ENCODE measurements at regions not wholly inside any gene's neighbourhood (a gene's known extent, or its start where the extent isn't known, plus 50 kb on each side); places are given as distances from the start of the nearest gene placed in this dataset.

DNA sequence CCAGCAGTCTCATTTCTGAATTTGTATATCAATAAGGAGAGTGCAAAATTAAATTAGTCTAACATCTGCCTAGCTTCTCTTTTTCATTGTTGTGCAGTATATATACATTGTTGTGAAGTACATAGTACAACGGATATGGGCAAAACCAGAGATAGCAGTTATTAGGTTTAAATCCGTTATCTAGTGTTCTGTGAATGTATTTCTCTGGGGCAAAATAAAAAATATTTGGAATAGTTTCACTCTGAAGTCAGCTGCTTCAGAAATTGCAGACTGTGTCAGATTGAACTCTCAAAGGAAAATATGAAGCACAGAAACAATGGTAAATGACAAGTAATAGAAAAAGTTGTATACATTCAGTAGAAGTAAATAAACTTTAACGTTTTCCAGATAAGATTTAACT, 836.5 kb upstream of the CXADR start:
- Histone ChIP-seq H3K9me3 (peaks cover 0 to under 1% (median 0%) of the 10 kb centered on the region in 11 donors), H3K36me3 (no peaks in the 10 kb centered on the region), H3K27me3 (no peaks in the 10 kb centered on the region), H3K27ac (no peak overlapping the region), H3K4me3 (no peak overlapping the region), H3K4me1 (peaks cover 0 to 6% (median 0%) of the 10 kb centered on the region in 9 donors)
- 45 to 65% methylated on average over 3 of the region's 3 CpGs for WGBS, 2 donors
- ATAC-seq = no peak
- no peak for DNase-seq
- TF ChIP-seq, protein P1, sequence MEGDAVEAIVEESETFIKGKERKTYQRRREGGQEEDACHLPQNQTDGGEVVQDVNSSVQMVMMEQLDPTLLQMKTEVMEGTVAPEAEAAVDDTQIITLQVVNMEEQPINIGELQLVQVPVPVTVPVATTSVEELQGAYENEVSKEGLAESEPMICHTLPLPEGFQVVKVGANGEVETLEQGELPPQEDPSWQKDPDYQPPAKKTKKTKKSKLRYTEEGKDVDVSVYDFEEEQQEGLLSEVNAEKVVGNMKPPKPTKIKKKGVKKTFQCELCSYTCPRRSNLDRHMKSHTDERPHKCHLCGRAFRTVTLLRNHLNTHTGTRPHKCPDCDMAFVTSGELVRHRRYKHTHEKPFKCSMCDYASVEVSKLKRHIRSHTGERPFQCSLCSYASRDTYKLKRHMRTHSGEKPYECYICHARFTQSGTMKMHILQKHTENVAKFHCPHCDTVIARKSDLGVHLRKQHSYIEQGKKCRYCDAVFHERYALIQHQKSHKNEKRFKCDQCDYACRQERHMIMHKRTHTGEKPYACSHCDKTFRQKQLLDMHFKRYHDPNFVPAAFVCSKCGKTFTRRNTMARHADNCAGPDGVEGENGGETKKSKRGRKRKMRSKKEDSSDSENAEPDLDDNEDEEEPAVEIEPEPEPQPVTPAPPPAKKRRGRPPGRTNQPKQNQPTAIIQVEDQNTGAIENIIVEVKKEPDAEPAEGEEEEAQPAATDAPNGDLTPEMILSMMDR (IDR thresholded peaks at IDR 0.05) = no peak
- intact Hi-C loops (cut with DNase I) = no loop called here

DNA sequence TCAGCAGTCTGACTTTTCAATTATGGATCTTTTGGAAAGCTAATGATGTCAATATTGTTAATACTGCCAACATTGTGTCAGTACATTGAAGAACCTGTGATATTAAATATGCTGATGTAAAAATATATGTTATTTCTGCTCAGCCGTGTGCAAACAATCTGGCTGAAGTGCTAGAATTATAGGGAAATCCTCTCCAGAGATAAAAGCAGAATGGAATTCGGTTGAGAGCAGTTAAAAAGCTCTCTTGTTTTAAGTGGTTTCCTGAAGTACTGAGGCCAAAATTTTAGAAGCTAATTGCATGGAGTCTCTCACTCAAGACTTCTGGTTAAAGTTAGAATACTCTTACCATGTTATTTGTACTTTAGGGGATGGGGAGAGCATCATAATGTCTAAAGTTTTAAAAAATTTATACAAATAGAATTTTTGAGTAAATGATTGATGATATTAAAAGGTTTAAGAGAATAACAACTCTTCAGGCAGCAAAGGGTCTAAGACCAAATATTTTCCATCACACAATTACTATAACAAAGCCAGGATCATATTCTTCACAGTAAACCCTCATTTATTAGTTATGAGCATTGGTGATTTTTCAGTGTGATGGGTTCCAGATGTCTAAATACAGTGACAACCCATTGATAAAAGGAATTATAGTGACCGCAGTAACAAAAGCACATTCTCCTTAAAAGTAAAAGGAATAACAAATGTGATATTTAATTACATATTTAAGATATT, 834.2 kb upstream of the CXADR start:
- DNase-seq = no peak
- H3K9me3 ChIP-seq = no peaks in the 10 kb centered on the region
- no peak for ATAC-seq
- TF ChIP-seq, protein P1 (IDR thresholded peaks at IDR 0.05) = no peak
- peak overlapping the region in 2 of 10 donors; percentile 9 to 11 for H3K27ac ChIP-seq
- 46 to 47% methylated on average over 3 of the region's 3 CpGs for WGBS, 2 donors
- H3K36me3 ChIP-seq = no peaks in the 10 kb centered on the region
- peaks cover 0 to 6% (median 0%) of the 10 kb centered on the region in 9 donors for H3K4me1 ChIP-seq
- intact Hi-C loops (cut with DNase I) = no loop called here
- no peaks in the 10 kb centered on the region for H3K27me3 ChIP-seq
- no peak overlapping the region for H3K4me3 ChIP-seq

DNA sequence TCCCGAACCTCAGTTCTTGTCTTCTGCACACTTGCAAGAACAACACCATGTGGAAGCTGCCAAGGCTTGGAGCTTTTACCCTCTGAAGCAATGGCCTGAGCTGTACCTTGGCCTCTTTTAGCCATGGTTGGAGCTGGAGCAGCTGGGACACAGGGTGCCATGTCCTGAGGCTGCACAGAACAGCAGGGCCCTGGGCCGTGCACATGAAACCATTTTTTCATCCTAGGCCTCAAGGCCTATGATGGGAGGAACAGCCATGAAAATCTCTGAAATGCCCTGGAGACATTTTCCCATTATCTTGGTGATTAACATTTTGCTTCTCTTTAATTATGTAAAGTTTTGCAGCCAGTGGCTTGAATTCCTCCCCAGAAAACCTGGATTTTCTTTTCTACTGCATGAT, 817.8 kb upstream of the CXADR start:
- TF ChIP-seq, protein P1 (IDR thresholded peaks at IDR 0.05) = no peak
- Histone ChIP-seq H3K27ac (no peak overlapping the region), H3K36me3 (no peaks in the 10 kb centered on the region), H3K27me3 (no peaks in the 10 kb centered on the region), H3K4me1 (no peaks in the 10 kb centered on the region), H3K4me3 (no peak overlapping the region), H3K9me3 (peaks cover 0 to 40% (median 11%) of the 10 kb centered on the region in 11 donors)
- ATAC-seq (no peak), DNase-seq (no peak)
- intact Hi-C loops (cut with DNase I) = no loop called here
- 89 to 91% methylated on average over 2 of the region's 2 CpGs for WGBS, 2 donors

DNA sequence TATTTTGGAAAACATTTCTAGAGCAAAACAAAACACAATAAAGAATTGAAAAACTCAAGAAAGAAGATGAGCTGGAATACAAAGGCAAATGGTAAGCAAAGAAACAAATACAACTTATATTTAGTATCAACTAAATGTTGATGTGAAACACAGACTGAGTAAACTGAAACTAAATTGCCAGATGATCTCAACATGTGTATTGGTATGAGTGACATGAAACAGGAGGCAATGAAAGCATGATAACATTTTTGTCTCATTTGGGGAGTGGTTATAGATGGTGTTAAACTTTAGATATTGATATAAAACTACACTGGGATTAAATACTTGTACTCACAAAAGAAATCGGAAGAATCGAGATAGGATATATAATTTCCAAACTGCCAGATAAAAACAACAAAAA, 805.6 kb upstream of the CXADR start:
- ATAC-seq (no peak), DNase-seq (no peak)
- TF ChIP-seq, protein P1 (IDR thresholded peaks at IDR 0.05) = no peak
- peaks cover 0 to 12% (median 0%) of the 10 kb centered on the region in 9 donors for H3K4me1 ChIP-seq
- H3K4me3 ChIP-seq = no peak overlapping the region
- peak overlapping the region in 1 of 10 donors; percentile 39 for H3K27ac ChIP-seq
- peaks cover 0 to under 1% (median 0%) of the 10 kb centered on the region in 11 donors for H3K9me3 ChIP-seq
- H3K36me3 ChIP-seq = no peaks in the 10 kb centered on the region
- WGBS, 2 donors = 73 to 75% methylated on average over 2 of the region's 2 CpGs
- intact Hi-C loops (cut with DNase I) = no loop called here
- H3K27me3 ChIP-seq = no peaks in the 10 kb centered on the region
